GM18873 (cell line): ENCODE measurements at regions not wholly inside any gene's neighbourhood (a gene's known extent, or its start where the extent isn't known, plus 50 kb on each side); places are given as distances from the start of the nearest gene placed in this dataset.
"Not testable (repeated sequence)": the region's sequence is repeated elsewhere in the genome, so short reads cannot be mapped to it uniquely, and the experiment has no call there.

Experiments
- ATAC-seq: cut with Tn5 transposase; IDR thresholded peaks from one replicate; pipeline ENCODE4 v1.9.1; 2021; ENCODE audit warnings: mild to moderate bottlenecking, moderate library complexity, moderate number of reproducible peaks; ENCODE audit not compliant: unreplicated experiment, low FRiP score

DNA sequence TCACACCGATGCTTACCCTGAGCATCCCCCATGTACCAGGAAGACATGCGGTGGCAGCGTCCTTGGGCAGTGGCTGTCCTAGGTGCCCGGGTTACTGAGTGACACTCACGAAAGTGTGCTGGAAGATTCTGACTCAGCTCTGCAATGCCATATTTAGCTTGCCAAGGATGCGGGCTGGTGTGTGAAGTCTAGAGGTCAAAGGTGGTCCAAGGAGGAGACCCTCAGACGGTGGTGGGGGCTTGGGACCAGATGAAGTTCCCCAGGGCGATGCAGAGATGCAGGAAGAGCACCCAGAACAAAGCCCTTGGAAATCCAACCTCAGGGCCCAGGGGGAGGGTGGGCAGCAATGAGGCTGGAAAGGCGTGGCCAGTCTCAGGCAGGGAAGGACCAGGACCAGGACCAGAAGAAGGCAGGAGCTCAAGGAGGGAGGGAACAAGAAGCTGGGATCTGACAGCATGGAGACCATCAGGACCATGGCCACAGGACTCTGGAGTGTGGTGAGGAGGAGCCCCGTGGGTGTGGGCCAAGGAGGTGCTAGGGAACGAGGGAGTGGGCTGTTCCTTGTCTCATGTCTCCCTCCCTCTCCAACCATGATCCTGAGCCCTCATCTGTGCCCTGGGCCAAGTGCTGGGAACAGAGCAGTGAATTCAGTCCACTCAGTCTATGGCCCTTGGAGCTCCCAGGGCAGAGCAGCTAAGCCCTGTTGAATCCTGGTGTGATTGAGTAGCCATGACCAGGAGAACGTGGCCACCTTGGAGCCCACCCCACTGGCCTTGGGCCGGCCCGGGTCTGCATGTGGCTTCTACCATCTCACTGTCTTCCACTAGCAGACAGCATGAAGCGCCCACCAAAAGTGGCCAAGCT is 310.1 kb upstream of the DIO3 start:
- no peak for ATAC-seq

- ATAC-seq: no peak
Measured at GRCh38 chr14:101251812-101252442, 309.4 kb upstream of the DIO3 start.

DNA sequence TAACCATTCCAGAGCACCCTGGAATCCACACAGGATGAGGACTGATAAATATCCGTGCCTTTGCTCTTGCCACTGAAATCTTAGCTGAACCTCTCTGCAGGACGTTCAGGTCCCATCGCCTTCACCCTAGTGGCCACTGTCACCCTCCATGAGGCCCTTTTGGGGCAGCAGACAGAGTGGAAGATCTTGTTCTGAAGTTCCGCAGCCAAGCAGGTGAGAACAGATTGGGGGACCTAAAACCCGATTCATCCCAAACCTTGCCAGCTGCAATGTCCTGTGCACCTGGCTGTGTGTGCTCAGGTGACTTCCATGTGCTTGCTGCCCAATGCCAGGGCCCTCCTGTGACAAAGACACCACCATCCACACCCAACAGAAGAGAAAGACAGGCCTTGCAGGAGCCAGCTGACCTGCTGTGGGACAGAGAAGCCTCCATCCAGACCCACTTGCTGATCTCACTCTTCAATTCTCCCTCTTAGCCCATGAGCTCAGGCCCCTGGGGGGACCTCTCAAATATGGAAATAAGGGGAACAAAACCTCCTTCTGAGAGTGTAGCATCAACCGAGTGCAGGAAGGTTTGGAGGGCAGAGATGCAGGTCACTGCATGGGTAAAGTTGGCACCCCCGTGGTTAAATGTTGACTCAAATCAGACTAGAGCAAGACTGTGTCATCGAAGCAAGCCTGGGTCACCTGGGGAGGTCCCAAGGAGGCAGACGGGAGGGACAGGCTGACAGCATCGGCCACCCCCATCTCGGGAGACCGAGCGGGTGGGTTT is 308.7 kb upstream of the DIO3 start:
- ATAC-seq: no peak

DNA sequence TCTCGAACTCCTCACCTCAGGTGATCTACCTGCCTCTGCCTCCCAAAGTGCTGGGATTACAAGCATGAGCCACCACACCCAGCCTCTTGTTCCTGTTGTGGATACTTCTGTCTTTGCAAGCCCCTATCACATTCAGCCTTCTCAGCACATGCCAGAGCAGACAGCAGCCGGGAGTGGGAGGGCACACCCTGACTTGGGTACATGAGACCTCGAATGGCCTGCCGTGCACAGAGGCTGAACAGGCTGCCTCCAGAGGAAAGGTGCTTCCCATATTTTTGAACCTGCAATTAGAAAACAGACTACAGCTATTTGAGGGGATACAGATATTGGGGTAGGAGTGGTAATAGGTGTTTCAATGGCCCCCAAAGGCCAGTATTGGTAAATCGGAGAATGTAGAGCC is 307.3 kb upstream of the DIO3 start:
- ATAC-seq: no peak

DNA sequence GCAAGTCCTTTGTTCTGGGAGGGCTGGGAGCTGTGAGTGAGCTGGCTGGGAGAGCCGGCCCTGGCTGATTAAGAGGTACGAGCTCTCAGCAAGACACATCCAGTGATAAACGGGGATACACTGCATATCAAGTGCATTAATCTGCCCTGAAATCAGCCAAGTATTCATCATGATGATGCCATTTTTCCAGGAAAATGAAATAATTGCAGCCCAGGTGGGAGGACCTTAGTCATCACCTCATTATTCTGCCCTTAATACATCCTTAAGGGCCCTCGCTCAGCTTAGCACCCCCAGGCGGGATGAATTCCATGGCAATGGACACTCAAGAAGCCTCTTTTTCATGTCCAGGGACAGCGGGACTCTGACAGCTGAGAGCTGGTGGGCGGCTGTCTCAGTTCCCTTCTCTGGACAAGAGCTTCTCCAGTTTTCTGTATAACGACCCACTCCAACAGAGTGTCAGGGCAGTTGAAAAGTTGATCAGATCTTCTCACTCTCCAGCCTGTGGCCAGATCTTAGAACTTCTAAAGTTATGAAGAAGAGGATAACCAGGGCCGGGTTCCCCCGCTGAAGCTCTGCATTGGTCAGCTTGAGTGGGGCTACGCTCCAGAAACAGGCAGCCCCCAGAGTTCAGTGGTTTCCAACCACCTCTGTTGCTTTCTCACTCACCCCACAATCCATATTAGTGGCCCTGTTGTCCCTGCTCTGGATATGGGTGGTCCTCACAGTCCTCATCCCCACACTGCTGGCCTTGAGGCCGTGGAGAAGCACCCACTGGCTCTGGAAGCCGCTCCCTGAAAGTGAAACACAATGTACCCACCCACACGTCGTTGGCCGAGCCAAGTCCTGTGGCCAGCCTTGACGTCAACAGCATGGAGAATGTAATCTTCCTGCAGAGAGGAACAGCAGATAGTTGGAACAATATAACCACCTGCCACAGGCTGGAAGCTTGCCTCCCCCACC is 306.2 kb upstream of the DIO3 start:
- no peak for ATAC-seq

DNA sequence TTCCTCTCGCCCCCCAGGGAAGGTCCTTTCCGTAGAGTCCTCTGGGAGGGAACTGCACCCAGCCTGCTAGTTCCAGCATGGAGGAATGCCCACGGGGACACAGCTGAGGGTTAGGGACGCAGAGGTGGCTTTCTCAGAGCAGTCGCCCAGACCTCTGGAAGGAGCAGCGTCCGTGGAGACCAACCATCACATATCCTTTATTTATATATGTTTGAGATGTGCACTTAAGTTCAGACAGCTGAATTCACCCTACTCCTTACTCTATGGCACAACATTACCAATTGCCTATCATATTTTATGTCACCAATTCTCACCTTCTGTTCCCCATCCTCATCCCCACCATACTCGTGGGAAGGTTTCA is 305.6 kb upstream of the DIO3 start:
- ATAC-seq: no peak

DNA sequence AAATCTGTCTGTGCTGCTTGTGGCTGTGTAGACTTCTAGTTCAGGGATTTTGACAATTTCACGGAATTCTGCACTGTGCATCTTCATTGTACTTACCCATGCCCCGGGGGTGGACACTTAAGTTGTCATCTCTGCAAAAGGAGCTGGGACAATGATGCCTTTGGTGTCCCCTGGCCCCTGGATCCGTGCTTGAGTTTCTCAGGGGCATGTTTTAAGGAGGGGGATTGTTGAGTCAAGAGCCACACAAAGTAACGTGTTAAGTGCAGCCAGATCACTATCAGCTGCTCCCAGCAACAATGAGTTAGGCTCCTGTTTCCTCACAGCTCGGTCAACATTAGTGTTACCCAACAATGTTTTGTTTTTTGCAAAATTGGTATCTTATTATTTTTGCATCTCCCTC is 305.0 kb upstream of the DIO3 start:
- ATAC-seq: no peak

DNA sequence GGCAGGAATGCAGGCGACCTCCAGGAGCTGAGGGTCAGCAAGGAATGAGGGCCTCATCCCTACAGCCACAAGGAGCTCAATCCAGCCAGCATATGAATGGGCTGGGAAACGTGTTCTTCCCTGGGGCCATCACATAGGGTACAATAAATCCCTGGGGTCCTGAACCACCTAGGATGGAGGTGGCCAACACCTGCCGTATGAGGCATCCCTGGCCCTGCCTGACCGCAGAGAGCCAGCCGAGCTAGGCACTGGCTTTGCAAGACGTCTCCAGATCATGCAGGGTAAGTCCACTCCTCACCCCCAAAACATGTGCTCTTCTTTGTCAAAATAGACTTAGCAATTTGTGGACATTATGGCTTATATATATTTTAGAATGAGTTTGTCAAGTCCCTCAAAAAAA is 303.7 kb upstream of the DIO3 start:
- no peak for ATAC-seq

DNA sequence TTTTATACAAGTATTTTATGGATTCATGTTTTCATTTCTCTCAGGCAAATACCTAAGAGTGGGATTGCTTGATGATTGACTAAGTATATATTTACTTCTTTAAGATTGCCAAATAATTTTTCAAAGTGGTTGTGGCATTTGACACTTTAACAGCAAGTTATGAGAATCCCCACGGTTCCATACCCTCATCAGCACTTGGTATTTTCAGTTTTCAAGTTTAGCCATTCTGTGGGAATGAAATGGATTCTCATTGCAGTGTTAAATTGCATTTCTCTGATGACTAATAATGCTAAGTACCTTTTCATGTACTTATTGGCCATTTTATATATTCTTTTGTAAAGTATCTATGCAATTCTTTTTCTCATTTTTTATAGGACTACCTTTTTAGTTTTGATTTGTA is 301.5 kb upstream of the DIO3 start:
- ATAC-seq: no peak

DNA sequence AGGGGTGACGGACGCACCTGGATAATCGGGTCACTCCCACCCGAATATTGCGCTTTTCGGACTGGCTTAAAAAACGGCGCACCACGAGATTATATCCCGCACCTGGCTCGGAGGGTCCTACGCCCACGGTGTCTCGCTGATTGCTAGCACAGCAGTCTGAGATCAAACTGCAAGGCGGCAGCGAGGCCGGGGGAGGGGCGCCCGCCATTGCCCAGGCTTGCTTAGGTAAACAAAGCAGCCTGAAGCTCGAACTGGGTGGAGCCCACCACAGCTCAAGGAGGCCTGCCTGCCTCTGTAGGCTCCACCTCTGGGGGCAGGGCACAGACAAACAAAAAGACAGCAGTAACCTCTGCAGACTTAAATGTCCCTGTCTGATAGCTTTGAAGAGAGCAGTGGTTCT is 294.9 kb upstream of the DIO3 start:
- not testable (repeated sequence) for ATAC-seq

- no peak for ATAC-seq
Measured at GRCh38 chr14:101273091-101273490, 288.2 kb upstream of the DIO3 start.

- no peak for ATAC-seq
Measured at GRCh38 chr14:101276309-101277091, 284.8 kb upstream of the DIO3 start.

DNA sequence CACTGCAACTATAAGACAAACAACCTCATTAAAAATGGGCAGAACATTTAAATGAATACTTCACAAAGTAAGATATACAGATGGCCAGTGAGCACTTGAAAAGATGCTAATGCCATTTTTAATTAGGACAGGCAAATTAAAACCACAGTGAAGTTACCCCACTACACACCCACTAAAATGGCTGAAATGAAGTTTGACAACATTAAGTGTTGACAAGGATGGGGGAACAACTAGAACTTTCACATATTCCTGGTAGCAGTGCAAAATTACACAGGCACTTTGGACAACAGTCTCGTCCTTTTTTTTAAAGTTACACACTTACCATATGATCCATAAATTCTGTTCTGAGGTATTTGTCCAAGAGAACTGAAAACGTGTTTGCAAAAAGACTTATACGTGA is 278.9 kb upstream of the DIO3 start:
- no peak for ATAC-seq

DNA sequence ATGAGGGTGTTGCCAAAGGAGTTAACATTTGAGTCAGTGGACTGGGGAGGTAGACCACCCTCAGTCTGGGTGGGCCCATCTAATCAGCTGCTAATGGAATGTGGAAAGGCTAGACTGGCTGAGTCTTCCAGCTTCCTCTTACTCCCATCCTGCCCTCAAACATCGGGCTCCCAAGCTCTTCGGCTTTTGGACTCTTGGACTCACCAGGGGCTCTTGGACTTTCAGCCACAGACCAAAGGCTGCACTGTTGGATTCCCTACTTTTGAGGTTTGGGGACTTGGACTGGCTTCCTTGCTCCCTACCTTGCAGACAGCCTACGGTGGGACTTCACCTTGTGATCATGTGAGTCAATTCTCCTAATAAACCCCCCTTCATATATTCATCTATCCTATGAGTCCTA is 276.6 kb upstream of the DIO3 start:
- no peak for ATAC-seq

DNA sequence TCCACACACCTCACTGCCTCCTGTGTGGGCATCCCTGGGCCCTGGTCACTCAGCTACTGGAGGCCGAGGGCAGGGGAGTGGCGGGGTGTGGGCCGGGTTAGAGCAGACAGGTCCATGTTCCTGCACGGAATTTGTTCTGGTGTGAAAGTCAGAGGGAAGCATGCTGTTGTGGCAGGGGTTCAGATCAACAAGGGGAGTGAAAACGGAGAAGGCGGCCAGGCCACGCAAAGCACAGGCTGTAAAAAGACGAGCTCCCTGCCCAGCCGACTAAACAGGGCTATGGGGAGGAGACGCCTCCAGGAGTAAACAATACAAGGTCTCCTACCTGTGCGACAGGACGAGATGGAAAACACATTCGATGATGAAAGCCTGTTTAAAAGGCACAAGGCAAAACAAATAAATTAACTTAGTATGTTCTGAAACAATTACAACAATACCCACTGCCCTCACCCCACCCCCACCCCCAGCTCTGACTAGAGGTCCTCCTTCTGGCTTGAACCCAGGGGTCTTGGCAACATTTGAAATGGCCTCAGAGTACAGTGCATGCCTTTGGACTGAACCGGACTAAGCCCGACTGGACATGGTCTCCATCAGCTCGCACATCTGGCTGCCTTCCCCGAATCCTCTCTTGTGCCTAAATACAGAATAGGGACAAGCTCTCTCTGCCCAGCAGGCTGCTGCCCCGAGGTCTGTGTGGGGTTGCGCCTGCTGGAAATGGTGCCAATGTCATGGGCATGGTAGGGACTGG is 274.9 kb upstream of the DIO3 start:
- ATAC-seq: no peak

- no peak for ATAC-seq
Measured at GRCh38 chr14:101288436-101289229, 272.7 kb upstream of the DIO3 start.

GRCh38 chr14:101289230-101289690 is 272.0 kb upstream of the DIO3 start:
- no peak for ATAC-seq

DNA sequence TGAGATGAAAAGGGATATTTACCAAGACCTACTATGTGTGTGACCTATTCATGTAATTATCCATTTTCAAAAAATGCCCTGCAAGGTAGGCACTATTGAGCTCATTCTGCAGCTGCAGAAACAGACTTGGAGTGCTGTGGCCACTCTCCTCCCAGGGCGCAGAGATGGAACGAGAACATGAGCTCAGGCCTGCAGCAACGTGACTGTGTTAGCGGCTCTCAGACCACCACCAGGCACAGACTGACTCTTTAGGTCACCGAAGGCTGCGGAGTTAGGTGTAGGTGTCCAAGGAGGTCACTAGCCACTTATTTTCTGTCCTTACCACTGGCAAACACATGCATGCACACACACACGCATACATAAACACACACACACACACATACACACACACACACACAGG is 271.4 kb upstream of the DIO3 start:
- no peak for ATAC-seq
